Fibroblast of the conjunctiva (primary cell): ENCODE measurements at regions not wholly inside any gene's neighbourhood (a gene's known extent, or its start where the extent isn't known, plus 50 kb on each side); places are given as distances from the start of the nearest gene placed in this dataset.

Experiments used
- DNase-seq: peaks from one replicate; pipeline ENCODE4 v3.0.0-alpha.2; 2010; ENCODE audit warnings: low read depth

DNA sequence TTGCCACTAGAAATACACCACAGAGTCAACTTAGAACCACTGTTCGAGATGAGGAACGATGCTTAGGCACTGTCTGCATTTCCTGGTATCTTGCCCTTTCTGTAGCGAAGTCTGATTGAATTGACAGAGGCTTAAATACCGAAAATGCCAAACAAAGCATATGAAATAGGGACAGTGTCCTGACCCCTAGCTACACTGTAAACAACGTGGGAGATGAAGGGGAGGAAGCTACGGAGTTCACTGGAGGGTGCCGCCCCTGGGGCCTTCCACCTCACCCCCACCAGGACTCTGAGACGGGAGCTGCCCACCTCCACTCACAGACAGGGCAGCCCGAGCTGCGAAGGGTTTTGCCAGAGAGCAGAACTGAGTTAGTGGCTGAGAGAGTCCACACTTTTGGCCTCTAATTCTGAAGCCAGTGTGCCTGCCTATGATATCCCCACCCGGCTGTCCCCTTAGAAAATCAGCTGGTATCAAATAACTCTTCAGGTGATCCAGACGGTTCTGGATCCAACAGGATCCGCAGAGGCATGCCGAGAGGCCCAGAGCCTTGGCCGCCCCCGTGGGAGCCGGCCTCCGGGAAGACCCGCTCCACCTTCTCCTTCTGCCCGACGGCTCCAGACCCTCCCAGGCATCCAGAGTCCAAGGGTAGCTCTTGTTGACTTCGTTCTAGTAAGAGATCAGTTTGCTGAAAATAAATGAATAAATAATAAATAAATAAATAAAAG, 230.7 kb upstream of the DIO3 start:
- DNase-seq = no peak

DNA sequence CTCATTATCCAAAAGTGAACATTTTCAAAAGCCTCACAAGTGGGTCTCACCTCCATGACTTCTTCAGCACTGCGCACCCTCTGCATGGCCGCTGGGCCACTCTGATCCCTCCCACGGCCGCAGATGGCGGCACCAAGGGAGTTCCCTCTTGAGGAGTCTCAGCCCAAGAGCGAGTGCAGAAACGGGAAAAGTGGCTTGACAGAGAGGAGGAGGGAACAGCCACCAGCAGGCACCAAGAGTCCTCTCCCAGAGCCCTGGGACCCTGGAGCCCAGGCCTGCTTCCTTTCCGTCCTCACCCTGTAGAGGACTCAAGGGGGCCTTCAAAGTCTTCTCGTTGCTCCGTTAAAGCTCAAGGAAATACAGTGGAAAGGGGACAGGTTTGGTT, 230.2 kb upstream of the DIO3 start:
- DNase-seq = no peak

DNA sequence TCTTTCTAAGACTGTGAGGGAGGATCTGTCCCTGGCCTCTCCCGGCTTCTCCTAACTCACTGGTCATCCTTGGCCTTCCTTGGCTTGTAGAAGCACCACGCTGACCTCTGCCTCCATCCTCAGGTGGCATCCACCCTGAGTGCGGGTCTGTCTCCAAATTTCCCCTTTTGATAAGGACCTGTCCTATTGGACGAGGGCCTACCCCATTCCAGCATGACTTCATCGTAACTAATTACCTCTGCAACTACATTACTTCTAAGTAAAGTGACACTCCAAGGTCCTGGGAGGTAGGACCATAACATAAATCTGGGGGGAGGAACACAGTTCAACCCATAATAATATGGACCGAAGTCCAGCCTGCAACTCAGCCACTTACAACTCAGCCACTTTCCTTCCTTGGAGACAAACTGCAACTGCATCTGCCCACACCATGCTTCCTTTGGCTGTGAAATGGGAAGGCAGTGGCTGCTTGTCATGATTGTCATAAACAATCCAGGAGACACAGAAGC, 229.6 kb upstream of the DIO3 start:
- no peak for DNase-seq

GRCh38 chr14:101332281-101332680, 229.0 kb upstream of the DIO3 start:
- no peak for DNase-seq

DNA sequence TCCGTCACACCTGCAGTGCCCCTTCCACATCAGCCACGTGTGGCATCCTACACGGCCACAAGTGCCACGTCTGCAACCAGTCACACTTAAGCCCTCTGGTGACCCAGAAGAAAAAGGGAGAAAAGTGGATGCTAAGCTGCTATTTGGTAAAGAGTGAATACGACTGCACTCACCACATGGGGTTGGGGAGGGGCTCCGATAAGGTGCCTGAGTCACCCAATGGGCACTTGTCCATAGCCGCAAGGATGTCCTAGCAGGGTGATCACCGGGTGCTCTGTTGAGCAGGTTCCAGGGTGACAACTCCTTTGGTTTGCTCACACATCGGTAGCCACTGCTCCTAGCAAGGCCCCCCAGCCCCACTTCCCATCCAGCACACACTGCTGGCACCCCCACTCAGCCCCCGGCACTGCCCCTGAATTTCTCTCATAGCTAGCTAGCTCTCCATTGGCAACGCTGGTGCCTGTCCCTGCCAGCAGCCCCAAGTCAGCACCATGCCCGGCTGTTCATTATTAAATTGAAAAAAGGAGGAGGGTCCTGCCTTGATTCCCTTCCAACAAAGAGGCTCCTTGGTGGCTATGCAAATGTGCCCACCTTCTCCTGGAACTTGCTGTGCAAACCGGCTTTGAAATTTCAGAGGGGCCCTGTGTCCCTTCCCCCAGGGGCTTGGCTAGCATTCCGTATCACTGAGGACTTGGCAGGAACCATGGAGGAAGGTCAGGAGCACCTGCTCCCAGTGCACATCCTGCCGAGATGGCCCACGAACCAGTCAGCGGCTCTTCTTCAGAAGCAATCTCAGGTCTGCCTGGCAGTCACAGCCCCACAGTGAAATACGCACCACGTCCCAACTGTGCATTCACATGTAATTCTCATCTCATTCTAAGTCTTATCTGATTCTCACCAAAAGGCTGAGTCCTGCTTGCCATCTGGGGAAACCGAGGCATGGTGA, 227.7 kb upstream of the DIO3 start:
- no peak for DNase-seq

DNA sequence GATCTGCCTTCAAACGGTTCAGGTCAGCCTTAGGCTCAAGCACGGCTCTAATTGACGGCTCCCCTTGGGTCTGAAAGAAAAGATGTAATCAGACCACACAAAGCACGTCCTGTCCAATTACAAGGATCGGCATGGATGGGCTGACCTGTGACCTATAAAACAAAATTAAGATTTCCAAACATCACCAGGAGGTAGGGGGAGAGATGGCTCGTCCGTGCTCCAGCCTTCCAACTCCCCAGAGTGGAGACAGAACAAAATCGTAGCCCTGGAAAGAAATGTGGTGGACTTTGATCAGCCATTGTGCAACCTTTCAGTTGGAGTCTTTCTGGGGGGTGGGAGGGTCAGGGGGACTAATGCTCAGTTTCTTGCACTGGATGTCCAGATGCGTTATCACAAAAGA, 226.6 kb upstream of the DIO3 start:
- DNase-seq = no peak

DNA sequence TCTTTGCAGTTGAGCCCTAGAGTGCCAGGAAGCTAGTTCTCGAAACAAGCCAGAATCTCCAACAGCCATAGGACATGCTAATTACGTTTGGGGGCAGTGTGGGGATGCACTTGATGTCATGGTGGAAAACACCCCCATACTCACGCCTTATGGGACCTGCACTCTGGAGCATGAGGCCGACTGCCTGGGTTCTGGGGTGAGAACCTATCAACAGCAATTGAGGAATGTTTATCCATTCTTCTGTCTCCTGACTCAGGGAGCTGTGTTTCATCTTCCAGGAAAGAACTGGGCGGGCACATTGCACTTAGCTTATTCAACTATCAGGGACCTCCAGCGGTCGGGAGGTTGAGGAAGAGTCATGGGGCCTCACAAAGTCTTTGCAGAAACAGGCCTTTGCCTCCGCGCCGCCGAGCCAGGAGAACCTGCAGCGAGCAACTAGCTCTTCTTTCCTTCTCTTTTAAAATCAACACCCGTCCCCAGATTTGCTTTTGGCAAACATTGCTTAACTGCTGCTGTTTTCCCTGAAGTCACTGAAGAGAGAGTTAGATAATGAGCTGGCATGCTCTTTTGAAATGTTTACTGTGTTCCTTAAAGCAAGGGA, 226.1 kb upstream of the DIO3 start:
- DNase-seq = no peak

- no peak for DNase-seq
These were observed 225.1 kb upstream of the DIO3 start for GRCh38 chr14:101336183-101336582.

DNA sequence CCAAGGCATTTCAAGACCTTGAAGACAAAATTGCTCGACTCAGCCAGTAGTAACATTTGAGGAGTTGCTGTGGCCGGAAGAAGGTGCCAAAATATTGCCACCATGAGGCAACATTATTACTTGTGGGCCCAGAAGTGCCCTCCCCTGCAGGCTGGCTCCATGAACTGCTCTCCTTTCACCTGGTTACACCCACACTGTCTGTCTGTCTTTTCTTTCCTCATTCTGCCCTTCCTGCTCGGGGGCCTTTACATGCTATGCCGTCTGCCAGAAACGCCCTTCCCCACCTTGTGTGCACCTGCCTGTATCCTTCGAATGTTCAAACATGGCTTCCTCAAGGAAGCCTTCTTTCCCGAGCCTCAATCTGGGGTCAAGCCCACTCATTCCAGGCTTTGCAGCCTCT, 224.2 kb upstream of the DIO3 start:
- DNase-seq = no peak

DNA sequence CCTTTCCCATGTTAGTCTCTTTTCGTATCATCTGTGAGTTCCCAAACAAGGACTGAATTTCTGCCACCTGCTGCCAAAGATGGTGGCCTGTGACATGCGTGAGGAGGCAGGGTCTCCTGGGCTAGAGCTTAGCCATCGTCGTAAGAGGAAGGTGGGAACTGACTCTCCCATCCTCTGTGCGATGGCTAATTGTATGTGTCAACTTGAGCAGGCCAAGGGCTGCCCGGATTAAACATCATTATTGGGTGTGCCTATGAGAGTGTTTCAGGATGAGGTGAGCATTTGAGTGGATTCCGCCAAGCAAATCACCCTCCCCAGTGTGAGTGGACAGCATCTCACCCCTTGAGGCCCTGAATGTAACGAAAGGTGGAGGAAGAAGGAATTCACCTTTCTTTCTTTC, 220.7 kb upstream of the DIO3 start:
- DNase-seq = no peak

- no peak for DNase-seq
These were observed 213.2 kb upstream of the DIO3 start for GRCh38 chr14:101347893-101348777.

GRCh38 chr14:101349108-101349507, 212.2 kb upstream of the DIO3 start:
- DNase-seq = no peak

- no peak for DNase-seq
These were observed 211.3 kb upstream of the DIO3 start for GRCh38 chr14:101350021-101350420.

DNA sequence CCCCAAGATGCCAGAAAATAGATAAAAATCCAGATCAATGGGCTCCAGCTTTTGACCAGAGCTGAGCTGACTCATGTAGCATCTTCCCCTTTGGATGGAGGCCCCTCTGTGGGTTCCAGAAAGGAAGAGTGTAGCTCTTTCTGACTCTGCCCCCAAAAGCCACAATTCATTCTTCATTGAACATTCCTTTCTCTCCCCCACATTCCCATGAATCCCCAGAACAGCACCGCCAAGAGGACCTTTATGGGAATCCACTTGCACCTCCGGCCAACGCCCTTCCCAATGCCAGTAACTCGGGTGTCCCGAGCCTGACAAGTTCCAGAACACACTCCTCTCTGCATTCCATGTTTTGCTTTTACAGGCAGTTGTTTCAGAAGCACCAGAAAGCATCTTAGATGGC, 210.6 kb upstream of the DIO3 start:
- DNase-seq = no peak

DNA sequence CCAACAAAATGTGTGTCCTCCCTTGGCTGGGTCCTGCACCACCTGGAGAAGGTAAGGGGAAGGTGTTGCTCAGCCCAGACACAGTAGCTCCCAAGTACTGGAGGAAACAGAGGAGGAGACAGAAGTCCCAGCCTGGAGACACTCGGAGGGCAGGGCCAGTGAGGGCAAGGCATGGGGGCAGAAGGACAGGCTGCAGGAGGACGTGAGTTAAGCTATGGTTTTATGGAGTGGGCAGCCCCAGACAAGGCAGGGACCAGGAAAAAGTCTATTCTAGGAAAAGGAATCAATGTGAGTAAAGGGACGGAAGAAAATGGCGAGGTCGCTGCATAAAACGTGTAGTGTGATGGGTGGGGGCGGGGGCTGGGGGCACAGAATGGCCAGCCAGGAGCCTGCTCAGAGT, 210.1 kb upstream of the DIO3 start:
- DNase-seq = no peak

DNA sequence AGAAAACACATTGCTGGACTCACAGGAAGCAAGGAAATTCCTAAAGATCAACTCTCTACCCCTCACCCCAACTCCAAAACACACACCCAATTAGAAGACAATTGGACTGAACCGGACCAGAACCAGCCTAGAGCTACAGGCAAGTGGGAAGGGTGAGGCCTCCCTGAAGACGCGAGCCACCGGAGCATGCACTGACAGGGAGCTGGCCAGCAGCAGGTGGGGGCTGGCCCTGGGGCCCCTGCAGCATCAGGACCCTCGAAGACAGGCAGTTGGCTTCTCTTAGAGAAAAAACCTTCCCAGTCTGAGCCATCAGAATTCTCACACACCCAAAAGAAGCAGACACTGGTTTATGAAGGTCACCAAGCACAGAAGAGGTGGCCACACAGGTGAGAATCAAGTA, 209.5 kb upstream of the DIO3 start:
- DNase-seq = no peak

- no peak for DNase-seq
These were observed 208.7 kb upstream of the DIO3 start for GRCh38 chr14:101352567-101352966.

DNA sequence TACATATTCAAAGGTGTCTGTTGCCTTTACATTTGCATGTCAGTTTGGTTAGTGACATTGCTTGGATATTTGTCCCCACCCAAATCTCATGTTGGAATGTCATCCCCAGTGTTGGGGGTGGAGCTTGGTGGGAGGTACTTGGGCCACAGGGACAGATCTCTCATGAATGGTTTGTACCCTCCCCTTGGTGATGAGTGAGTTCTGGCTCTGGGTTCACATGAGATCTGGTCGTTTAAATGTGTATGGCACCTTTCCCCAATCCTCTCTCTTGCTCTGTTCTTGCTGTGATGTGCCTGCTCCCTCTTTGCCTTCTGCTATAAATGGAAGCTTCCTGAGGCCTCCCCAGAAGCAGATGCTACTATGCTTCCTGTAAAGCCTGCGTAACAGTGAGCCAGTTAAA, 207.9 kb upstream of the DIO3 start:
- no peak for DNase-seq

GRCh38 chr14:101354726-101355125, 206.6 kb upstream of the DIO3 start:
- DNase-seq = no peak

DNA sequence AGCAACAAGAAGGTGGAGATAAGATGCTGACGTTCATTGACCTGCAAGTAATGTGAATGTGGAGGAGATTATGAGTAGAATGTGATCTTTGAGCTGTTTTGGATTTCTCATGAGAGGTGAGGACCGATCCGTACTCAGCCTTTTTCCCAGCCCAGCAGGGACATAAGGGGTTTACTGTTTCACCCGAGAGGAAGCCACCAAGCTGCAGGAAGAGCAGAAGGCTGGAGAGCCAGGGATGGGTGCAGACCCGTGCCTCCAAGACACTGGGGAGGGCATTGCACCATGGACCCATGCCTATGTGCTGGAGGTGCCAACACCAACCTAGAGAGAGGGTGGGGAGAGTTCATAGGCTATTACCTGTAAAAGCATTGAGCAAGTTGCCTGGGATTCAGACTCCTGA, 206.0 kb upstream of the DIO3 start:
- no peak for DNase-seq

DNA sequence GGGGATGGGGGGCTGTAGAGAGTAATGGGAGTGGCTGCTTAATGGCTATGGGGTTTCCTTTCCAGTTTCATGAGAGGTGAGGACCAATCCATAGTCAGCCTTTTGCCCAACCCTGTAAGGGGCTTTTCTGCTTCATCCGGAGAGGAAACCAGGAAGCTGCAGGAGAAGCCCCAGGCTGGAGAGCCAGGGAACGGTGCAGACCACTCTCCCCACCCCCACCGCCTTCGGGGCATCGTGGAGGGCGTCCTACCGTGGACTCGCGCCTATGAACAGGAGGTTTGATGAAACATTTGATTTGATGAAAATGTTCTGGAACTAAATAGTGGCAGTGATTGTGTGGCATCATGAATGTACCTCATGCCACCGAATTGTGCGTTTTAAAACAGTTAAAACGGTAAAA, 204.3 kb upstream of the DIO3 start:
- no peak for DNase-seq
